SK-N-SH treated with all-trans-retinoic acid at 6 μM for 48 hours (cell line): ENCODE measurements at regions not wholly inside any gene's neighbourhood (a gene's known extent, or its start where the extent isn't known, plus 50 kb on each side); places are given as distances from the start of the nearest gene placed in this dataset.

Source experiments
- ATAC-seq: fragments of 200-7000 bp; cut with Tn5 transposase; 3 replicates; pipeline ENCODE4 v1.9.1; 2020; ENCODE audit warnings: mild to moderate bottlenecking, moderate library complexity
- ARNTL ChIP-seq: fragments of 450-650 bp; formaldehyde crosslinking; IDR thresholded peaks from 2 replicates; pipeline ENCODE4 v1.5.0; 2020; ENCODE audit warnings: low read depth, mild to moderate bottlenecking, moderate library complexity, borderline replicate concordance
- BACH2 ChIP-seq: fragments of 250-450 bp; sonication (Bioruptor Pico); IDR thresholded peaks from 2 replicates; pipeline ENCODE4 v1.9.0; 2021; ENCODE audit warnings: mild to moderate bottlenecking, borderline replicate concordance
- CSDC2 ChIP-seq: fragments of 250-450 bp; sonication (Bioruptor Pico); IDR thresholded peaks from 2 replicates; pipeline ENCODE4 v1.5.0; 2020; ENCODE audit warnings: mild to moderate bottlenecking, moderate library complexity
- ISL1 ChIP-seq: fragments of 250-450 bp; sonication (Bioruptor Pico); IDR thresholded peaks from 2 replicates; pipeline ENCODE4 v2.1.2; 2022; ENCODE audit warnings: mild to moderate bottlenecking, moderate library complexity
- OSR1 ChIP-seq: fragments of 250-450 bp; sonication (Bioruptor Pico); IDR thresholded peaks from 2 replicates; pipeline ENCODE4 v1.8.0; 2022; ENCODE audit warnings: moderate library complexity, mild to moderate bottlenecking, inconsistent platforms
- PPARA ChIP-seq: fragments of 250-450 bp; sonication (Bioruptor Pico); IDR thresholded peaks from 2 replicates; pipeline ENCODE4 v1.5.0; 2020; ENCODE audit warnings: mild to moderate bottlenecking, borderline replicate concordance
- RARB ChIP-seq: fragments of 250-450 bp; sonication (Bioruptor Pico); IDR thresholded peaks from 2 replicates; pipeline ENCODE4 v1.8.0; 2021; ENCODE audit warnings: mild to moderate bottlenecking, moderate library complexity
- TCF4 ChIP-seq: fragments of 250-450 bp; sonication (Bioruptor Pico); IDR thresholded peaks from 2 replicates; pipeline ENCODE4 v1.8.0; 2021; ENCODE audit warnings: mild to moderate bottlenecking, moderate library complexity, borderline replicate concordance
- ZC3H10 ChIP-seq: fragments of 250-450 bp; sonication (Bioruptor Pico); IDR thresholded peaks from 2 replicates; pipeline ENCODE4 v1.5.1; 2021; ENCODE audit warnings: mild to moderate bottlenecking, moderate library complexity
- ZFP3 ChIP-seq: fragments of 250-450 bp; sonication (Bioruptor Pico); IDR thresholded peaks from 2 replicates; pipeline ENCODE4 v1.5.0; 2020; ENCODE audit warnings: mild to moderate bottlenecking, moderate library complexity
- ZFP30 ChIP-seq: fragments of 450-650 bp; formaldehyde crosslinking; IDR thresholded peaks from 2 replicates; pipeline ENCODE4 v1.5.0; 2022; ENCODE audit warnings: mild to moderate bottlenecking, moderate library complexity
- ZNF565 ChIP-seq: fragments of 450-650 bp; formaldehyde crosslinking; conservative IDR thresholded peaks from 2 replicates; pipeline ENCODE4 v1.5.0; 2020; ENCODE audit warnings: low read depth, mild to moderate bottlenecking, moderate library complexity
- ZNF70 ChIP-seq: fragments of 450-650 bp; formaldehyde crosslinking; IDR thresholded peaks from 2 replicates; pipeline ENCODE4 v1.5.0; 2020; ENCODE audit warnings: mild to moderate bottlenecking, moderate library complexity
- TF ChIP-seq, protein P1 (sequence below): fragments of 250-450 bp; sonication (Bioruptor Pico); IDR thresholded peaks from 2 replicates; pipeline ENCODE4 v1.8.0; 2021; ENCODE audit warnings: low read depth, mild to moderate bottlenecking, moderate library complexity, borderline replicate concordance
- TF ChIP-seq, protein P2 (sequence below): fragments of 250-450 bp; sonication (Bioruptor Pico); IDR thresholded peaks from 2 replicates; pipeline ENCODE4 v1.5.1; 2021; ENCODE audit warnings: mild to moderate bottlenecking, moderate library complexity
- TF ChIP-seq, protein P3 (sequence below): fragments of 250-450 bp; sonication (Bioruptor Pico); IDR thresholded peaks from 2 replicates; pipeline ENCODE4 v1.5.1; 2020; ENCODE audit warnings: low read depth, mild to moderate bottlenecking, moderate library complexity
- TF ChIP-seq, protein P4 (sequence below): fragments of 250-450 bp; sonication (Bioruptor Pico); IDR thresholded peaks from 2 replicates; pipeline ENCODE4 v1.8.0; 2020; ENCODE audit warnings: mild to moderate bottlenecking, moderate library complexity, borderline replicate concordance

DNA sequence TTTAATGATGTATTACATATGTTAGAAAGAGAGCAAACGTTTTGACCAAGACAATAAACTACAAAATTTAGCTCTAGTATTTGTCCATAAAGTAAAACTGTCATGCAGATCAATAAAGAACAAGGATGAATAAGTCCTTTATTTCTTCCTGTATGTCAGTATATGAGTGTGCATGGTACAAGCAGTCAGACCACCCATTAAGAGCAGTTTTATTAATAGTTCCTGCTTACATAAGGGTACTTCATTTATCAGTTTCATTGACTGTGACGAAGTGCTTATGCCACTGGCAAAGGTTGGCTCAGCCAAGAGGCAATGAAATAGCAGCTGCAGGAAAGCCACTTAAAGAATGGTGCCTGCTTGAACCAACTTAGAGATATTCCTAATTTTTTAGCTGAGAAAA, 913.0 kb upstream of the CNTN5 start:
- no peak for TF ChIP-seq BACH2 (CRISPR knock-in tag)
- no peak for TF ChIP-seq ARNTL (CRISPR knock-in tag)
- TF ChIP-seq, protein P1, sequence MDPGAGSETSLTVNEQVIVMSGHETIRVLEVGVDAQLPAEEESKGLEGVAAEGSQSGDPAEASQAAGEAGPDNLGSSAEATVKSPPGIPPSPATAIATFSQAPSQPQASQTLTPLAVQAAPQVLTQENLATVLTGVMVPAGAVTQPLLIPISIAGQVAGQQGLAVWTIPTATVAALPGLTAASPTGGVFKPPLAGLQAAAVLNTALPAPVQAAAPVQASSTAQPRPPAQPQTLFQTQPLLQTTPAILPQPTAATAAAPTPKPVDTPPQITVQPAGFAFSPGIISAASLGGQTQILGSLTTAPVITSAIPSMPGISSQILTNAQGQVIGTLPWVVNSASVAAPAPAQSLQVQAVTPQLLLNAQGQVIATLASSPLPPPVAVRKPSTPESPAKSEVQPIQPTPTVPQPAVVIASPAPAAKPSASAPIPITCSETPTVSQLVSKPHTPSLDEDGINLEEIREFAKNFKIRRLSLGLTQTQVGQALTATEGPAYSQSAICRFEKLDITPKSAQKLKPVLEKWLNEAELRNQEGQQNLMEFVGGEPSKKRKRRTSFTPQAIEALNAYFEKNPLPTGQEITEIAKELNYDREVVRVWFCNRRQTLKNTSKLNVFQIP (CRISPR knock-in tag) = no peak
- TF ChIP-seq ISL1 (CRISPR knock-in tag) = no peak
- TF ChIP-seq ZFP30 (CRISPR knock-in tag) = no peak
- TF ChIP-seq ZNF70 (CRISPR knock-in tag) = no peak
- TF ChIP-seq, protein P2, sequence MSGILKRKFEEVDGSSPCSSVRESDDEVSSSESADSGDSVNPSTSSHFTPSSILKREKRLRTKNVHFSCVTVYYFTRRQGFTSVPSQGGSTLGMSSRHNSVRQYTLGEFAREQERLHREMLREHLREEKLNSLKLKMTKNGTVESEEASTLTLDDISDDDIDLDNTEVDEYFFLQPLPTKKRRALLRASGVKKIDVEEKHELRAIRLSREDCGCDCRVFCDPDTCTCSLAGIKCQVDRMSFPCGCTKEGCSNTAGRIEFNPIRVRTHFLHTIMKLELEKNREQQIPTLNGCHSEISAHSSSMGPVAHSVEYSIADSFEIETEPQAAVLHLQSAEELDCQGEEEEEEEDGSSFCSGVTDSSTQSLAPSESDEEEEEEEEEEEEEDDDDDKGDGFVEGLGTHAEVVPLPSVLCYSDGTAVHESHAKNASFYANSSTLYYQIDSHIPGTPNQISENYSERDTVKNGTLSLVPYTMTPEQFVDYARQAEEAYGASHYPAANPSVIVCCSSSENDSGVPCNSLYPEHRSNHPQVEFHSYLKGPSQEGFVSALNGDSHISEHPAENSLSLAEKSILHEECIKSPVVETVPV = no peak
- TF ChIP-seq ZFP3 (CRISPR knock-in tag) = no peak
- no peak for ATAC-seq

DNA sequence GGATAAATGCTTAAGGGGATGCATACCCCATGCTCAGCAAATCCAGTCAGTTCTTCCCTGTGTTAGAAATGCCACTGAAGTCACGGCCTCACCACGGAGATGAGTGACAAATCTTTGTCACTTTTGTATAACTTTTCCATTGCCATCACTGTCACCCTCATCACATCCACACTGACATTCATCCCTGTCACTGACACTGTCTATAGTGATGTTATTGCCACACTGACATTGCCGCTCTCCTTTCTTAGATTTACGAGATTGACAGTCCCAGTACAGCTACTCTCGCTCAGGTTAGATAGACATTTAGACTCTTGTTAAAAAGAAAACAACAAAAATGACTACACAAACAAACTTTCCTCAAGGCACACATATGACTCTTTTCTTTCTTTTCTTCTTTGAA, 910.7 kb upstream of the CNTN5 start:
- TF ChIP-seq CSDC2 (CRISPR knock-in tag) = no peak
- no peak for TF ChIP-seq TCF4 (CRISPR knock-in tag)
- TF ChIP-seq, protein P2 = no peak
- no peak for TF ChIP-seq ISL1 (CRISPR knock-in tag)
- TF ChIP-seq, protein P3, sequence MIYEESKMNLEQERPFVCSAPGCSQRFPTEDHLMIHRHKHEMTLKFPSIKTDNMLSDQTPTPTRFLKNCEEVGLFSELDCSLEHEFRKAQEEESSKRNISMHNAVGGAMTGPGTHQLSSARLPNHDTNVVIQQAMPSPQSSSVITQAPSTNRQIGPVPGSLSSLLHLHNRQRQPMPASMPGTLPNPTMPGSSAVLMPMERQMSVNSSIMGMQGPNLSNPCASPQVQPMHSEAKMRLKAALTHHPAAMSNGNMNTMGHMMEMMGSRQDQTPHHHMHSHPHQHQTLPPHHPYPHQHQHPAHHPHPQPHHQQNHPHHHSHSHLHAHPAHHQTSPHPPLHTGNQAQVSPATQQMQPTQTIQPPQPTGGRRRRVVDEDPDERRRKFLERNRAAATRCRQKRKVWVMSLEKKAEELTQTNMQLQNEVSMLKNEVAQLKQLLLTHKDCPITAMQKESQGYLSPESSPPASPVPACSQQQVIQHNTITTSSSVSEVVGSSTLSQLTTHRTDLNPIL (CRISPR knock-in tag) = no peak
- TF ChIP-seq ZC3H10 (CRISPR knock-in tag) = no peak
- no peak for TF ChIP-seq RARB (CRISPR knock-in tag)
- TF ChIP-seq BACH2 (CRISPR knock-in tag) = no peak
- TF ChIP-seq, protein P4, sequence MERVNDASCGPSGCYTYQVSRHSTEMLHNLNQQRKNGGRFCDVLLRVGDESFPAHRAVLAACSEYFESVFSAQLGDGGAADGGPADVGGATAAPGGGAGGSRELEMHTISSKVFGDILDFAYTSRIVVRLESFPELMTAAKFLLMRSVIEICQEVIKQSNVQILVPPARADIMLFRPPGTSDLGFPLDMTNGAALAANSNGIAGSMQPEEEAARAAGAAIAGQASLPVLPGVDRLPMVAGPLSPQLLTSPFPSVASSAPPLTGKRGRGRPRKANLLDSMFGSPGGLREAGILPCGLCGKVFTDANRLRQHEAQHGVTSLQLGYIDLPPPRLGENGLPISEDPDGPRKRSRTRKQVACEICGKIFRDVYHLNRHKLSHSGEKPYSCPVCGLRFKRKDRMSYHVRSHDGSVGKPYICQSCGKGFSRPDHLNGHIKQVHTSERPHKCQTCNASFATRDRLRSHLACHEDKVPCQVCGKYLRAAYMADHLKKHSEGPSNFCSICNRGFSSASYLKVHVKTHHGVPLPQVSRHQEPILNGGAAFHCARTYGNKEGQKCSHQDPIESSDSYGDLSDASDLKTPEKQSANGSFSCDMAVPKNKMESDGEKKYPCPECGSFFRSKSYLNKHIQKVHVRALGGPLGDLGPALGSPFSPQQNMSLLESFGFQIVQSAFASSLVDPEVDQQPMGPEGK (CRISPR knock-in tag) = no peak
- TF ChIP-seq ARNTL (CRISPR knock-in tag) = no peak
- ATAC-seq = no peak

DNA sequence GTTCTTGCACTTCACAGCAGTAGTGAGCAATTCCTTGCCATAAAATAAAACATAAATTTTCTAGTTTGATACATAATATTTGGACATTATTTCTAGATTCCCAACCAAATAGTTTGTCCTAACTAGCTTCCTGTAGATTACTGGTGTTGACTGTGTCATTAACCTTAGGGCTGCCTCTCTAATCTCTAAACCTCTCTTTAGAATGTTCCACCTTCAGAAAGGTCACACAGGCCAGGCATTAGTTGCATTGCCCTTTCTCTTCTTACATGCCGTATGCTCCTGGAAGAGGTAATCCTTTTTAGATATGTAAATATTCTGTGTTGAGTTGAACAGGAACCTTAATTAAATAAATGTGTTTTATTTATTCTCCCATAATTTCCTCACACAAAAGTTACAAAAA, 904.9 kb upstream of the CNTN5 start:
- no peak for ATAC-seq
- no peak for TF ChIP-seq ZNF70 (CRISPR knock-in tag)

DNA sequence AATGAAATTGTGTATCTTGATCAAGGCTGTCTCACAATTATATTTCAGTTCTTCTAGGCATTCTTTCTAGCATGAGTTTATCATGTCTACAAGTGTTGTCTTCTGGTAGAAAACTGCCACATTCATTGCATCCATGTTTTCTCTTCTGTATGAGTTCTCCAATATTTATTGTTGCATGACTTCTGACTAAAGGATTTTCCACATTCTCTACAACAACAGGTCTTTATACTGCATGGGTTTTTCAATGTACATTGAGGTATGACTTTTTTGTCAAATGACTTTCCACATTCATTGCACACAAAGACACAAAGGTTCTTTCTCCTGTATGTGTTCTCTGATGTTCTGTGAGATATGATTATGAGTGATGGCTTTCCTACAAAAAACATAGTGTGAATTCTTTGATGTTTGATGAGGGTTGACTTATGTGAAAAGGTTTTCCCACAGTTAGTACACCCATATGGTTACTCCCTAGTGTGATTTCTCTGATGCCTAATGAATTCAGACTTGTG, 890.6 kb upstream of the CNTN5 start:
- TF ChIP-seq ZNF70 (CRISPR knock-in tag) (no peak), OSR1 (CRISPR knock-in tag) (no peak), ZFP30 (CRISPR knock-in tag) (no peak), CSDC2 (CRISPR knock-in tag) (no peak), PPARA (no peak), ZNF565 (CRISPR knock-in tag) (no peak)
- TF ChIP-seq, protein P1 (CRISPR knock-in tag) = no peak
- TF ChIP-seq, all 23 proteins: peak for 0
- ATAC-seq = no peak
